Liver (tissue), 3 donors: ENCODE measurements at regions not wholly inside any gene's neighbourhood (a gene's known extent, or its start where the extent isn't known, plus 50 kb on each side); places are given as distances from the start of the nearest gene placed in this dataset.

Source experiments
- CTCF ChIP-seq: fragments of 150-350 bp; IDR thresholded peaks from 2 replicates; pipeline ENCODE4 v1.5.1; 2017; ENCODE audit warnings: improper control_type of control experiment, low read depth, low read length; ENCODE audit not compliant: missing input control
- GABPA ChIP-seq, 2 donors: IDR thresholded peaks in 1 of 2; conservative IDR thresholded peaks in 1 of 2; 2 replicates each; pipeline ENCODE4 v1.6.1; 2016; ENCODE audit warnings: antibody characterized with exemption in 2 of 2, mild to moderate bottlenecking in 1 of 2, moderate library complexity in 1 of 2
- TAF1 ChIP-seq: conservative IDR thresholded peaks from 2 replicates; pipeline ENCODE4 v1.6.1; 2016; ENCODE audit warnings: antibody characterized with exemption, mild to moderate bottlenecking
- donor health status: healthy.
- donor health status: healthy.

- TF ChIP-seq CTCF (no peak), TAF1 (no peak), GABPA (IDR thresholded peaks at IDR 0.05 in 1 of 2, conservative IDR thresholded peaks at IDR 0.05 in 1 of 2) (no peak)
Observed at GRCh38 chr5:38651806-38652205, 95.4 kb upstream of the LIFR start.
